SK-N-SH (cell line): ENCODE measurements at regions not wholly inside any gene's neighbourhood (a gene's known extent, or its start where the extent isn't known, plus 50 kb on each side); places are given as distances from the start of the nearest gene placed in this dataset.

Experiments used
- CTCF ChIA-PET: fragments of 300-600, 350-600 bp; formaldehyde crosslinking; extraction: SDS; loops from one replicate; lab custom pipeline; 2021; lab: Yijun Ruan, JAX
- POLR2A ChIA-PET: fragments of 350-600 bp; sonication (Branson Sonifier 250); formaldehyde crosslinking; extraction: SDS; loops from one replicate; lab custom pipeline; 2020; ENCODE audit warnings: antibody characterized with exemption, inconsistent platforms; lab: Yijun Ruan, JAX
- DNase-seq: peaks from one replicate; pipeline ENCODE4 v3.0.0; 2012
- H2AFZ ChIP-seq: fragments of 200-600 bp; sonication (generic); 2 replicates; pipeline ENCODE4 v1.8.1; 2016; ENCODE audit warnings: antibody characterized with exemption, mild to moderate bottlenecking, low read depth
- H3F3A ChIP-seq: fragments of 200-600 bp; sonication (generic); replicated peaks from 2 replicates; pipeline ENCODE3; 2016; ENCODE audit warnings: antibody characterized with exemption, mild to moderate bottlenecking; ENCODE audit not compliant: insufficient read depth
- H3K27ac ChIP-seq, 2 experiments: fragments of 200-500 bp in 1 of 2; fragments of 200-600 bp in 1 of 2; sonication (Bioruptor generic) in 1 of 2; sonication (generic), shearing (Covaris generic) in 1 of 2; 2 replicates each; pipeline versions ENCODE4 v1.5.1 to v1.6.1; 2014 to 2016; ENCODE audit warnings: low read depth in 2 of 2, inconsistent platforms in 1 of 2, low read length in 1 of 2, mild to moderate bottlenecking in 1 of 2, mixed read lengths in 1 of 2
- H3K27me3 ChIP-seq: fragments of 200-600 bp; sonication (generic), shearing (Covaris generic); 2 replicates; pipeline ENCODE4 v1.6.1; 2016; ENCODE audit warnings: mixed run types; ENCODE audit not compliant: insufficient read depth
- H3K36me3 ChIP-seq, 2 experiments: fragments of 200-500 bp in 1 of 2; fragments of 200-600 bp in 1 of 2; sonication (Bioruptor generic) in 1 of 2; sonication (generic) in 1 of 2; replicated peaks in 1 of 2; 2 replicates each; pipeline versions ENCODE3 to v1.5.1; 2014 to 2016; ENCODE audit warnings: low read length in 1 of 2, mild to moderate bottlenecking in 1 of 2; ENCODE audit not compliant: insufficient read depth in 2 of 2, control insufficient read depth in 1 of 2
- H3K4me1 ChIP-seq, 2 experiments: fragments of 200-500 bp in 1 of 2; fragments of 200-600 bp in 1 of 2; sonication (Bioruptor generic) in 1 of 2; sonication (generic), shearing (Covaris generic) in 1 of 2; 2 replicates each; pipeline versions ENCODE4 v1.5.1 to v1.6.1; 2014 to 2016; ENCODE audit warnings: low read depth in 1 of 2, low read length in 1 of 2, mixed run types in 1 of 2; ENCODE audit not compliant: insufficient read depth in 2 of 2, control insufficient read depth in 1 of 2
- H3K4me2 ChIP-seq: fragments of 200-600 bp; sonication (generic), shearing (Covaris generic); 2 replicates; pipeline ENCODE4 v1.6.1; 2017; ENCODE audit warnings: mixed run types
- H3K4me3 ChIP-seq, 2 experiments: fragments of 200-500 bp in 1 of 2; fragments of 200-600 bp in 1 of 2; sonication (Bioruptor generic) in 1 of 2; sonication (generic), shearing (Covaris generic) in 1 of 2; 2 replicates each; pipeline versions ENCODE4 v1.5.1 to v1.8.1; 2014 to 2016; ENCODE audit warnings: low read depth in 2 of 2, inconsistent platforms in 1 of 2, low read length in 1 of 2, mild to moderate bottlenecking in 1 of 2, mixed read lengths in 1 of 2, moderate library complexity in 1 of 2
- H3K79me2 ChIP-seq: fragments of 200-600 bp; sonication (generic); 2 replicates; pipeline ENCODE4 v1.8.1; 2017; ENCODE audit warnings: mild to moderate bottlenecking; ENCODE audit not compliant: insufficient read depth
- H3K9ac ChIP-seq: fragments of 200-600 bp; sonication (generic); 2 replicates; pipeline ENCODE4 v1.6.1; 2017; ENCODE audit warnings: mixed run types
- H3K9me2 ChIP-seq: fragments of 200-600 bp; sonication (generic); 2 replicates; pipeline ENCODE4 v1.6.1; 2017; ENCODE audit warnings: mixed run types
- H3K9me3 ChIP-seq: fragments of 200-600 bp; sonication (generic); 2 replicates; pipeline ENCODE4 v1.6.1; 2017; ENCODE audit warnings: mixed run types, mild to moderate bottlenecking, moderate library complexity
- H4K20me1 ChIP-seq: fragments of 200-600 bp; sonication (generic); 2 replicates; pipeline ENCODE4 v1.6.1; 2017; ENCODE audit warnings: mild to moderate bottlenecking, mixed run types; ENCODE audit not compliant: insufficient read depth
- FOSL2 ChIP-seq: IDR thresholded peaks from 2 replicates; pipeline ENCODE4 v1.4.0; 2012; ENCODE audit warnings: low read depth, mild to moderate bottlenecking, moderate library complexity, borderline replicate concordance
- FOXJ3 ChIP-seq: sonication (generic); formaldehyde crosslinking; IDR thresholded peaks from 2 replicates; pipeline ENCODE4 v1.5.1; 2020; ENCODE audit warnings: mild to moderate bottlenecking, missing genetic modification reagents
- FOXM1 ChIP-seq: IDR thresholded peaks from 2 replicates; pipeline ENCODE4 v1.4.0; 2012; ENCODE audit warnings: low read depth, mild to moderate bottlenecking
- GATA2 ChIP-seq: sonication (generic); formaldehyde crosslinking; IDR thresholded peaks from 2 replicates; pipeline ENCODE4 v1.5.0; 2020; ENCODE audit warnings: mild to moderate bottlenecking, missing genetic modification reagents
- JUND ChIP-seq: IDR thresholded peaks from 2 replicates; pipeline ENCODE4 v1.4.0; 2012
- MEF2A ChIP-seq: IDR thresholded peaks from 2 replicates; pipeline ENCODE4 v1.4.0; 2012; ENCODE audit warnings: low read depth, borderline replicate concordance
- NFIC ChIP-seq: IDR thresholded peaks from 2 replicates; pipeline ENCODE4 v1.4.0; 2012; ENCODE audit warnings: borderline replicate concordance
- RXRA ChIP-seq: IDR thresholded peaks from 2 replicates; pipeline ENCODE4 v1.4.0; 2012; ENCODE audit warnings: low read depth, mild to moderate bottlenecking, borderline replicate concordance
- SIN3A ChIP-seq: IDR thresholded peaks from 2 replicates; pipeline ENCODE4 v1.6.1; 2012; ENCODE audit warnings: low read depth, mild to moderate bottlenecking, low read length, moderate library complexity, borderline replicate concordance
- SMC3 ChIP-seq: IDR thresholded peaks from 2 replicates; pipeline ENCODE4 v1.6.1; 2012; ENCODE audit warnings: low read depth, low read length, improper control_type of control experiment
- TAF1 ChIP-seq: IDR thresholded peaks from 2 replicates; pipeline ENCODE4 v1.6.1; 2012; ENCODE audit warnings: low read depth, mild to moderate bottlenecking, low read length, moderate library complexity, borderline replicate concordance
- YY1 ChIP-seq: IDR thresholded peaks from 2 replicates; pipeline ENCODE4 v1.4.0; 2012; ENCODE audit warnings: low read depth, mild to moderate bottlenecking
- WGBS: methylation state at CpG from one replicate; pipeline ENCODE4 v1.1.6; 2017; ENCODE audit warnings: low lambda C conversion rate; 5-methylcytosine and 5-hydroxymethylcytosine counted together
- TF ChIP-seq, protein P1 (sequence below): IDR thresholded peaks from 2 replicates; pipeline ENCODE4 v1.4.0; 2012; ENCODE audit warnings: low read depth, borderline replicate concordance
- TF ChIP-seq, protein P2 (sequence below): fragments of 200-600 bp; sonication (generic); IDR thresholded peaks from 2 replicates; pipeline ENCODE4 v1.6.1; 2017; ENCODE audit warnings: antibody characterized with exemption, mild to moderate bottlenecking, moderate library complexity

DNA sequence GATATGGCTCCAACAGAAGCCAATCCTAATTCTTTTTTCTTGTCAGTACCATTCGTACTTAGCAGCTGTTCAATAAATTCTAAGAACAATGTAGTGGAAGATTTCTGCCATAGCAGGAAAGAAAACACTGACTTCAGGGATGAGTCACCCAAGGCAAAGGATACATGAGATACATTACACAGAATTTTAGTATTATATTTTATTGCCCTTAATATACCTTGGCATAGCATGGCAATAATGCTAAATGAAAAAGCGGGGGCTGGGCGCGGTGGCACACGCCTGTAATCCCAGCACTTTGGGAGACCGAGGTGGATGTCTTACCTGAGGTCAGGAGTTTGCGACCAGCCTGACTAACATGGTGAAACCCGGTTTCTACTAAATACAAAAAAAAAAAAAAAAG, 619.1 kb upstream of the DAB2 start:
- Histone ChIP-seq H3K36me3 (no peaks in the 10 kb centered on the region), H3F3A (no peaks in the 10 kb centered on the region), H4K20me1 (no peaks in the 10 kb centered on the region), H3K4me2 (no peak overlapping the region), H3K4me1 (no peaks in the 10 kb centered on the region), H3K9ac (no peak overlapping the region), H3K27me3 (no peaks in the 10 kb centered on the region), H2AFZ (no peak overlapping the region), H3K79me2 (no peaks in the 10 kb centered on the region), H3K9me3 (no peaks in the 10 kb centered on the region), H3K9me2 (no peaks in the 10 kb centered on the region), H3K4me3 (no peak overlapping the region), H3K27ac (no peak overlapping the region)
- ChIA-PET POLR2A (no interaction called here), CTCF (no interaction called here)
- TF ChIP-seq FOXM1 = no peak
- TF ChIP-seq FOSL2 = no peak
- no peak for TF ChIP-seq RXRA
- no peak for TF ChIP-seq FOXJ3
- no peak for TF ChIP-seq YY1
- TF ChIP-seq TAF1 = no peak
- TF ChIP-seq, protein P1, sequence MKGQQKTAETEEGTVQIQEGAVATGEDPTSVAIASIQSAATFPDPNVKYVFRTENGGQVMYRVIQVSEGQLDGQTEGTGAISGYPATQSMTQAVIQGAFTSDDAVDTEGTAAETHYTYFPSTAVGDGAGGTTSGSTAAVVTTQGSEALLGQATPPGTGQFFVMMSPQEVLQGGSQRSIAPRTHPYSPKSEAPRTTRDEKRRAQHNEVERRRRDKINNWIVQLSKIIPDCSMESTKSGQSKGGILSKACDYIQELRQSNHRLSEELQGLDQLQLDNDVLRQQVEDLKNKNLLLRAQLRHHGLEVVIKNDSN = no peak
- TF ChIP-seq MEF2A = no peak
- TF ChIP-seq, protein P2, sequence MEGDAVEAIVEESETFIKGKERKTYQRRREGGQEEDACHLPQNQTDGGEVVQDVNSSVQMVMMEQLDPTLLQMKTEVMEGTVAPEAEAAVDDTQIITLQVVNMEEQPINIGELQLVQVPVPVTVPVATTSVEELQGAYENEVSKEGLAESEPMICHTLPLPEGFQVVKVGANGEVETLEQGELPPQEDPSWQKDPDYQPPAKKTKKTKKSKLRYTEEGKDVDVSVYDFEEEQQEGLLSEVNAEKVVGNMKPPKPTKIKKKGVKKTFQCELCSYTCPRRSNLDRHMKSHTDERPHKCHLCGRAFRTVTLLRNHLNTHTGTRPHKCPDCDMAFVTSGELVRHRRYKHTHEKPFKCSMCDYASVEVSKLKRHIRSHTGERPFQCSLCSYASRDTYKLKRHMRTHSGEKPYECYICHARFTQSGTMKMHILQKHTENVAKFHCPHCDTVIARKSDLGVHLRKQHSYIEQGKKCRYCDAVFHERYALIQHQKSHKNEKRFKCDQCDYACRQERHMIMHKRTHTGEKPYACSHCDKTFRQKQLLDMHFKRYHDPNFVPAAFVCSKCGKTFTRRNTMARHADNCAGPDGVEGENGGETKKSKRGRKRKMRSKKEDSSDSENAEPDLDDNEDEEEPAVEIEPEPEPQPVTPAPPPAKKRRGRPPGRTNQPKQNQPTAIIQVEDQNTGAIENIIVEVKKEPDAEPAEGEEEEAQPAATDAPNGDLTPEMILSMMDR = no peak
- no peak for TF ChIP-seq SMC3
- TF ChIP-seq GATA2 (CRISPR knock-in tag) = no peak
- no peak for TF ChIP-seq NFIC
- no peak for TF ChIP-seq SIN3A
- DNase-seq = no peak
- WGBS = 40% methylated on average over 8 of the region's 8 CpGs

DNA sequence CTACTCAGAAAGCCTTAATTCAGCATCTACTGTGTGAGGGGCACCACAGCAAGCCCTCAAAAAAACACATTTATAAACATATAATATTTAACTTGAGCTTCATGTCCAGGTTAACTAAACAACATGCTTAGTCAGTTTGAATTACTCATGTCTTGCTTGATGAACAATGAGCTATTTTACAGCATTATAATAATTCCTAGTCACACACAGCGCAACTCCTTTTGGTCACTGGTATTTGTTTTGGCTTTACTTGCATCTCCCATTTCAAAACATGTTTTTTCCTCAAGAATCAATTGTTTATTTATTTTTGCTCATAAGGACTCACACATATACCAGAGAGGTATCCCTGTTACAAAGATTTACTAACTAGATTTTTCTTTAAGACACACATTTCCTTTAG, 616.7 kb upstream of the DAB2 start:
- Histone ChIP-seq H3K36me3 (no peaks in the 10 kb centered on the region), H3K79me2 (no peaks in the 10 kb centered on the region), H3K4me2 (no peak overlapping the region), H4K20me1 (no peaks in the 10 kb centered on the region), H3K9ac (no peak overlapping the region), H3K4me3 (no peak overlapping the region), H3K9me3 (no peaks in the 10 kb centered on the region), H2AFZ (no peak overlapping the region), H3K4me1 (no peaks in the 10 kb centered on the region), H3F3A (no peaks in the 10 kb centered on the region), H3K9me2 (no peaks in the 10 kb centered on the region), H3K27me3 (no peaks in the 10 kb centered on the region), H3K27ac (no peak overlapping the region)
- no peak for DNase-seq
- WGBS = 20% methylated on average over 1 of the region's 1 CpG
- ChIA-PET CTCF (no interaction called here), POLR2A (no interaction called here)
- TF ChIP-seq JUND (no peak), MEF2A (no peak), NFIC (no peak), GATA2 (CRISPR knock-in tag) (no peak)
